HK-2 (cell line): ENCODE measurements at regions not wholly inside any gene's neighbourhood (a gene's known extent, or its start where the extent isn't known, plus 50 kb on each side); places are given as distances from the start of the nearest gene placed in this dataset.

Experiments used
- DNase-seq: peaks from one replicate; pipeline ENCODE4 v3.0.0-alpha.2; 2018; ENCODE audit not compliant: unreplicated experiment

DNA sequence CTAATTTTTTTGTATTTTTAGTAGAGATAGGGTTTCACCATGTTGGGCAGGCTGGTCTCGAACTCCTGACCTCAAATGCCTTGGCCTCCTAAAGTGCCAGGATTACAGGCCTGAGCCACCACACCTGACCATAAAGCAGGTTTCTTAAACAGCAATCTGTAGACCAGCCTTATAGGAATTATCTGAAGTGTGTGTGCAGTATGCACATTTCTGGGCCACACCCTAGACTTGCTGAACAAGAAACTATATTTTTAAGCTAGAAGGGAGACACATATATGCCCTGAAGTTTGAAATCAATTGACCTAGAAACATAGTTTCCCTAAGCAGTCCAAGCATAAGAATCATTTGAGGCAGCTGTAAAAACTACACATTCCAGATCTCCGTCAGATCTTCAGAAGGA, 805.7 kb downstream of the TUSC7 start:
- DNase-seq: no peak

- DNase-seq: no peak
These were observed 808.8 kb downstream of the TUSC7 start for GRCh38 chr3:117518364-117518763.

DNA sequence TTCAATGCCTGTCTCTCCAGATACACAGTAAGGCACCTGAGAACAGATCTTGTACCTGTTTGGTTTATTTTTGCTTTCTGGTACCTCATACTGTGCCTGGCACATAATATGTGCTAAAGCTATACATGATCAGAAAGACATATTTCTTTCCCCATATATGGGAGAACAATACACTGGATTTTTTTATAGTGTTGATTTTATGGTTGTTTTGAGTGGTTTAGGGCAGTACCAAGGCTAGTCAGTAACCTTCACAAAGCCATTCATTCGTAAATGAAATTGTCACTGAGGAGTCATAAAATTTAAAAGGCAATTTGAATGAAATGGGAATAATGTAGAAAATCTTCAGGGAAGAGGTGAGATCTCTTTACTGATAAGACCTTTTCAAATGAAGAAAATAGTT, 810.2 kb downstream of the TUSC7 start:
- no peak for DNase-seq

DNA sequence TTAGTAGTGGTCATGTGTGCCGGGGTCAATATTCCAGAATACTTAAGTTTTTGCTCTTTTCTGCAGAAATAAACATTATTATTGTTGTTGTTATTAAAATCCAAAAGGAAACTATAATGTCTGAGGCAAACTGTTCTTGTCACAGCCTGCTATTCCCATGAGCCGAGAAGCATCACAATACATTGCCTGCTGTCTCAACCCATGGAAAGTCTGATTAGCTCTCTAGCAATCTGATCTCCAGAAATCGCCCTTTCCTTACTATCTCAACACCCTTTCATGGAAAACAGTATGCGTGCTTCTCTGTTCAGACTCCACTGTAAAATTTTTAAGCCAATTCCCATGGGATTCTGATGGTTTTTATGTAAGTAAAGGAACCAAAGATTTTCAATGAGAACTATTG, 811.0 kb downstream of the TUSC7 start:
- no peak for DNase-seq

DNA sequence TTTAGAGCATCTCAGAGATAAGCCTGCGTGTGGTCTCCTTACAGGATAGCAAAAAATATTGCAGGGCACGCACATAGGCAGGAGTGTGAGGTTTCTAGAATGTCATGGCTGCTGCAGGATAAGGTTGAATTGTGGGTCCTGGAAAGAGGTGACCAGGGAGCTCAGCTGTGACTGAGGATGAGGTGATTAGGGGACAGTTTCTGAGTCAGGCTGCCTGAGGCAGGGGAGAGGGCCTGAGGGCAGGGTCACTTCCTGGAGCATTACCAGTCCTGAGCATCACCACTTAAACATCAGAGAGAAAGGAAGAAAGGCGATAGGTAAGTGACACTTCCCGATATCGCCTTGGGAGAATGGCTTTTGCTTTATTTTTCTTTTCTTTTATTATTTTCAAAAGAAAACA, 813.8 kb downstream of the TUSC7 start:
- no peak for DNase-seq

- peak; percentile 25 for DNase-seq
These were observed 815.3 kb downstream of the TUSC7 start for GRCh38 chr3:117524890-117525289.

- no peak for DNase-seq
These were observed 817.0 kb downstream of the TUSC7 start for GRCh38 chr3:117526470-117527079.

DNA sequence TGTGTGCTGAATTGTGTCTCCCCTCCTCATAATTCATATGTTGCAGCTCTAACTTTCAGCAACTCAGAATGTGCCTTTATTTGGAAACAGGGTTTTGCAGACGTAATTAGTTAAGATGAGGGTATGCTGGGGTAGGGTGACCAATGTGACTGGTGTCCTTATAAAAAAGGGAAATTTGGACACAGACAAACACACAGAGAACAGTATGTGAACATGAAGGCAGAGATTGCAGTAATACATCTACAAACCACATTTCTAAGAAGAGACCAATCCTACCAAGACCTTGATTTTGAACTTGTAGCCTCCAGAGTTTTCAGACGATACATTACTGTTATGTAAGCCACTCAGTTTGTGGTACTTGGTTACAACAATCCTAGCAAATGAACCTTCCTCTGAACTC, 817.8 kb downstream of the TUSC7 start:
- no peak for DNase-seq

- no peak for DNase-seq
These were observed 819.1 kb downstream of the TUSC7 start for GRCh38 chr3:117528688-117529087.

- DNase-seq: no peak
These were observed 821.6 kb downstream of the TUSC7 start for GRCh38 chr3:117531078-117531767.

GRCh38 chr3:117532268-117532667, 822.7 kb downstream of the TUSC7 start:
- no peak for DNase-seq

DNA sequence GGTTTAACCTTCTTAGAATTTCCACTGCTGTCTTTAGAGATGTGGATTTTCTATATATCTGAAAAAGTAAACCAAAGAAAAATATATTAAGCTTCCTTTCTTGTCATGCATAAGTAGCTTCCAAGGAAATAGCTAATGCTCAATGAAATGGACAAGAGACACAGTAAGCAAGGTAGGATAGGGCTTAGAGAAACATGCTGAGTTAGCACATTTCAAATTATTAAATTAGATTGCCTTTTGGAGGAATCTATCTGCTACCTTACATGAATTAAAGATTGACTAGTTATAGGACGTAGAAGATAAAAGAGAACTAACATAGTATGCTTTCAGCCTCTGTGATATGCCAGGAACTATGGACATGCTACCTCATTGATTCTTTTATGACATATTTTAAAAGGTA, 824.6 kb downstream of the TUSC7 start:
- no peak for DNase-seq

- DNase-seq: no peak
These were observed 826.4 kb downstream of the TUSC7 start for GRCh38 chr3:117536006-117536405.

- DNase-seq: no peak
These were observed 828.4 kb downstream of the TUSC7 start for GRCh38 chr3:117537949-117538348.

GRCh38 chr3:117539729-117540128, 830.1 kb downstream of the TUSC7 start:
- DNase-seq: no peak

DNA sequence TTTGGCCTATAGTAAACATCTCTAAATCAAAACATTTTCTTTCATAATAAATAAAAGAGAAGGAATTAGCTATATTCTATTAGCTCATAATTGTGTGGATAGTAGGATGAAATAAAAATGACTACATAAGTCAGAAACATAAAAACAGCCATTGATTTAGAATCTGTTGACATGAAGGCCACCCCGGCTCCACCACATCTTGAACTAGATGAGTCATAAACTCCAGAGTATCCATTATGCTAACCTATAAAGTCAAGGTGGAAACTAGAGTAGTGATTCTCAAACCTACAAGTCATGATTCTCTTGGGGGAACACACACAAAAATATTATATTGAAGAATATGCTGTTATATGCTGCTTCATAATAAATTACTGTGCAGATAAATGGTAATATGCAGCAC, 831.0 kb downstream of the TUSC7 start:
- DNase-seq: no peak

- no peak for DNase-seq
These were observed 832.1 kb downstream of the TUSC7 start for GRCh38 chr3:117541721-117542120.

- DNase-seq: no peak
These were observed 833.9 kb downstream of the TUSC7 start for GRCh38 chr3:117543521-117543920.

DNA sequence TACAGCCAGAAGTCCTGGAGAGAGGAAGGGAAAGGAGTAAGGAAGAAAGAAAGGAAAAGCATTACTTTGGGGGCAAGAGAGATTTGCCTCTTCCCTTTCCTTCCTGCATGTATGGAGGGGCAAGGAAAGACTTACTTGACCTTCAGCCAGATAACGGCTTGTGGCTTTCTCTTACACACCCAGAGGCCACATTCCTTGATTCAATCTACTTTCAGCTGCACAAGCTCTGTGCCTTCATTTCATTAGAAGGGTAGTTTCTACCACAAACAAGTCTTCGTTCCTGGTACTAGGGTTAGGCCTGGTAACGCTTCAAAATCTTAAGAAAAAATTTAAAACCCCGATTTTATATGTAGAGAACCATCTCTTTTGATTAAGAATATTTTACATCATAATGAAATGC, 835.9 kb downstream of the TUSC7 start:
- no peak for DNase-seq

- DNase-seq: peak; percentile 53
These were observed 838.5 kb downstream of the TUSC7 start for GRCh38 chr3:117547956-117548550.

- no peak for DNase-seq
These were observed 839.0 kb downstream of the TUSC7 start for GRCh38 chr3:117548600-117548999.

DNA sequence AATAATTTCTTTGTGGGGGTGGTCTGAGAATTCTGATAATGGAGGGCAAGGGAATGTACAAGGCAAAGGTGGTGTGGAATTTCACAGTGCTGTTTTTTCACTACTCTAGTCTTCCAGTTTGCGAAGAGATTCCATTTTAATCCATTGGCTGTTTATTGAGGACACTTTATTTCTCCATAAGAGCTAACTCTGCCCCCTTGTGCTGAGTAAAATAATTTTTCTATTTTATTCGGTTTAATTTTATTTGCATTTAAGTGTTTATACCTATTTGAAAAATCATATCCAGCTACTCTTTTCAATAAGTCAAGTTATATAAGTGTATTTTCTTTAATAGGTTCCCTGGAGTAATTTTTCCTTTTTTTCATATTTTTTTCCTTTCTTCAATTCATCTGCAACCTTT, 840.1 kb downstream of the TUSC7 start:
- DNase-seq: no peak

DNA sequence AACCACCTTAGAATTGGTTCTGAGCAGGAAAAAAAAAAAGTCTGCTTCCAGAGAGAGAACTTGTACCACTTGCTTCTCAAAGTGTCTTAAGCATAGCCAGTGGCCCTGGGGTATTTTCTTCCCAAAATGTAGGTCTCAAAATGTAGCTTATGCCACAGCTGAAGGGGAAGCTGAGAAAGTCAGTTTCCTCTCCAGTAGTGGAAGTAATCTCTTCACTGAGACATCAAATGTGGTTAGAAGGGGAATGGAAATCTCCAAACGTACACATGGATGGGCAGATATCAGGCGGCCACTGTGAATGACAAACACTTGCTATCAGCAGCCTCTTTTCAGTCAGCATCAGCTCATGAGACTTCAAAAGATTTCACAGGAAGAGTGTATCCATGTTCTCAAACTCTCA, 841.2 kb downstream of the TUSC7 start:
- no peak for DNase-seq

GRCh38 chr3:117553461-117553860, 843.9 kb downstream of the TUSC7 start:
- no peak for DNase-seq
